ENCODE measurements at regions not wholly inside any gene's neighbourhood (a gene's known extent, or its start where the extent isn't known, plus 50 kb on each side); places are given as distances from the start of the nearest gene placed in this dataset.
"Not testable (repeated sequence)": the region's sequence is repeated elsewhere in the genome, so short reads cannot be mapped to it uniquely, and the experiment has no call there.

GRCh38 chr2:228526687-228527086, 345.2 kb upstream of the SPHKAP start:
- no peaks in the 10 kb centered on the region for H3K36me3 Mint-ChIP-seq (ENCODE audit: insufficient read depth in 2 of 2)
- H3K27ac Mint-ChIP-seq = no peak overlapping the region
- H3K9me3 Mint-ChIP-seq = peaks cover 5 to 10% of the 10 kb centered on the region in 2 donors
- DNase-seq (no peak), ATAC-seq (replicated peaks in 1 of 2) (no peak)
- no peak overlapping the region for H3K4me3 Mint-ChIP-seq
- H3K27me3 Mint-ChIP-seq (ENCODE audit: low read depth) = no peaks in the 10 kb centered on the region
- H3K4me1 Mint-ChIP-seq (ENCODE audit: low read depth) = no peaks in the 10 kb centered on the region

DNA sequence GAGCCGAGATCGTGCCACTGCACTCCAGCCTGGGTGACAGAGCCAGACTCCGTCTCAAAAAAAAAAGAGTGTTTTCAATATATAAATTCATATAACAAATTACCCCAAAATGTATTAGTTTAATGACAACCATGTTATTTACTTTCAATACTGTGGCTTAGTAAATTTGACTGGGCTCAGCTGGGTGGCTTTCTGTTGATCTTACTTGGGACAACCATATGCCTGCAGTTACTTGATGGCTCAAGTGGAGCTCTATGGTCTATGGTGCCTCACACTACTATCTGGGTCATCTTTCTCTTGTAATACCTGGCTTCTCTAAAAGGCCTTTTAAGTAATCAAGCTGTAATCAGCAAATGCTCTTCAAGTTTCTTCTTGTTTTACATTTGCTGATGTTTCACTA, 341.5 kb upstream of the SPHKAP start:
- H3K4me3 Mint-ChIP-seq = no peak overlapping the region
- H3K36me3 Mint-ChIP-seq (ENCODE audit: insufficient read depth in 2 of 2) = no peaks in the 10 kb centered on the region
- H3K9me3 Mint-ChIP-seq = peaks cover 10 to 15% of the 10 kb centered on the region in 2 donors
- H3K27ac Mint-ChIP-seq = no peak overlapping the region
- ATAC-seq (replicated peaks in 1 of 2) (no peak), DNase-seq (no peak)
- no peaks in the 10 kb centered on the region for H3K27me3 Mint-ChIP-seq (ENCODE audit: low read depth)
- H3K4me1 Mint-ChIP-seq (ENCODE audit: low read depth) = no peaks in the 10 kb centered on the region

DNA sequence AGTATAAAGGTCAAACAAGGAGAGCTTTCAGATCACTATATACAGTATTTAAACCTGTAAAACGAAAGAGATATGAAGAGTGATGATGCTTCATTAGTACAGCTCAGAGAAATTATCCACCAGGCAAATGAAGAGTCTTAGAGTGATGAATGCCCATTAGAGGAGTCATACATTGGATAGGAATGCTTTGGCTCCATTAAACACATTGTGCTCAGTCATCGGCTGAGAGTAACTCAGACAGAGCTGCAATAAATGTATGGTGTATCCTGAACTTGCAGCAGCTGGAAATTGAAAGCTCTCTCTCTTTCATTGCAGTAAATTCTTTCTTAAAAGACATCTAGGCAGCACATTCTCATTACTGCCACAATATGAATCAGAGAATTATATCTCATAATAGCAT, 340.8 kb upstream of the SPHKAP start:
- Mint-ChIP-seq H3K4me1 (ENCODE audit: low read depth) (no peaks in the 10 kb centered on the region), H3K4me3 (no peak overlapping the region), H3K27ac (no peak overlapping the region), H3K9me3 (peaks cover 13 to 15% of the 10 kb centered on the region in 2 donors), H3K27me3 (ENCODE audit: low read depth) (no peaks in the 10 kb centered on the region), H3K36me3 (ENCODE audit: insufficient read depth in 2 of 2) (no peaks in the 10 kb centered on the region)
- no peak for ATAC-seq (replicated peaks in 1 of 2)
- no peak for DNase-seq

GRCh38 chr2:228519561-228519960, 338.1 kb upstream of the SPHKAP start:
- H3K27me3 Mint-ChIP-seq (ENCODE audit: low read depth) = no peaks in the 10 kb centered on the region
- DNase-seq = no peak
- H3K4me3 Mint-ChIP-seq = no peak overlapping the region
- no peak overlapping the region for H3K27ac Mint-ChIP-seq
- ATAC-seq (replicated peaks in 1 of 2) = no peak
- H3K36me3 Mint-ChIP-seq (ENCODE audit: insufficient read depth in 2 of 2) = no peaks in the 10 kb centered on the region
- H3K9me3 Mint-ChIP-seq = peaks cover 17 to 18% of the 10 kb centered on the region in 2 donors
- no peaks in the 10 kb centered on the region for H3K4me1 Mint-ChIP-seq (ENCODE audit: low read depth)

- Mint-ChIP-seq H3K36me3 (ENCODE audit: insufficient read depth in 2 of 2) (no peaks in the 10 kb centered on the region), H3K27ac (no peak overlapping the region), H3K4me1 (ENCODE audit: low read depth) (no peaks in the 10 kb centered on the region)
These were observed 334.5 kb upstream of the SPHKAP start for GRCh38 chr2:228516019-228516418.

DNA sequence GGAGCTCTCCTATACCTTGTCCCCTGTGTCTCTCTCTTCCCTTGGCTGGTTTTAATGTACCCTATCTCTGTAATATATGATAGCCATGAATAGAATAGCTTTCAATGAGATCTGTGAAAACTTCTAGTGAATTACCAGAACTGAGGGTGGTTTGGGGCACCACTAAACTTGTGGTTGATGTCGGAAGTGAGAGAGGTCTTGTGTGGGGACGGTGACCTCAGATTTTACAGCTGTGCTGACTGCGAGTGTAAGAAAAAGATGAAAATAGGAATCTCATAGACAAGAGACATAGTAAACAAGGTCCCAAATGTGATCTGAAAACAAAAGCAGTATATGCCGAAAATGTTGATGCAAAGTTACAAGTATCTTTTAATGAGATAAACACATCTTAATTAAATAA, 332.0 kb upstream of the SPHKAP start:
- not testable (repeated sequence) for H3K27me3 Mint-ChIP-seq (ENCODE audit: low read depth); H3K36me3 Mint-ChIP-seq (ENCODE audit: insufficient read depth in 2 of 2); ATAC-seq (replicated peaks in 1 of 2); H3K4me3 Mint-ChIP-seq; DNase-seq; H3K4me1 Mint-ChIP-seq (ENCODE audit: low read depth); H3K9me3 Mint-ChIP-seq; H3K27ac Mint-ChIP-seq

More at GRCh38 chr2:228516019-228516418, 334.5 kb upstream of the SPHKAP start:
- Mint-ChIP-seq H3K9me3 (peaks cover 11 to 14% of the 10 kb centered on the region in 2 donors), H3K27me3 (ENCODE audit: low read depth) (no peaks in the 10 kb centered on the region), H3K4me3 (no peak overlapping the region)
- DNase-seq (no peak), ATAC-seq (replicated peaks in 1 of 2) (no peak)

GRCh38 chr2:228509021-228509420, 327.5 kb upstream of the SPHKAP start:
- no peak overlapping the region for H3K27ac Mint-ChIP-seq
- no peaks in the 10 kb centered on the region for H3K36me3 Mint-ChIP-seq (ENCODE audit: insufficient read depth in 2 of 2)
- H3K9me3 Mint-ChIP-seq = peaks cover 4 to 10% of the 10 kb centered on the region in 2 donors
- ATAC-seq (replicated peaks in 1 of 2) (no peak), DNase-seq (no peak)
- no peak overlapping the region for H3K4me3 Mint-ChIP-seq
- H3K27me3 Mint-ChIP-seq (ENCODE audit: low read depth) = no peaks in the 10 kb centered on the region
- no peaks in the 10 kb centered on the region for H3K4me1 Mint-ChIP-seq (ENCODE audit: low read depth)

DNA sequence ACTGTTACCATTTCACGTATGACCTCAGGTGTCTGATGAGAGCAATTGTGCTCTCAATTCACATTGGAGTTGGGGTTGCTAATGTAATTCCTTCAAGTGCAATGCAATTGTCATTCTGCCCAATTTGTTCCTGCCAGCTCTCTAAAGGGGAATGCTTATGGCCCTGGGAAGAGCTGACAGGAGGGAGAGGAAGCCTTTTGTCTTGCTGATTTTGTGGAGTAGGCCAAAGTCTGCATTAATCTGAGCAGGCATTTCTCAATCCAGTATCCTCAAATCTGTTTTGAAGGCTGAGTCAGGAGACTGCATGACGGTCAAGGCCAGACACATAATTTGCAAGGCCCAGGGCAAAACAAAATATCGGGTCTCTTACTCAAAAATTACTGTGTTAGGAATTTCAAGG, 326.4 kb upstream of the SPHKAP start:
- Mint-ChIP-seq H3K27ac (no peak overlapping the region), H3K4me3 (no peak overlapping the region), H3K4me1 (ENCODE audit: low read depth) (no peaks in the 10 kb centered on the region), H3K9me3 (peaks cover 6 to 10% of the 10 kb centered on the region in 2 donors), H3K27me3 (ENCODE audit: low read depth) (no peaks in the 10 kb centered on the region), H3K36me3 (ENCODE audit: insufficient read depth in 2 of 2) (no peaks in the 10 kb centered on the region)
- DNase-seq (no peak), ATAC-seq (replicated peaks in 1 of 2) (no peak)

GRCh38 chr2:228507231-228507824, 325.8 kb upstream of the SPHKAP start:
- Mint-ChIP-seq H3K27me3 (ENCODE audit: low read depth) (no peaks in the 10 kb centered on the region), H3K4me1 (ENCODE audit: low read depth) (no peaks in the 10 kb centered on the region), H3K27ac (no peak overlapping the region), H3K4me3 (no peak overlapping the region), H3K9me3 (peaks cover 6 to 10% of the 10 kb centered on the region in 2 donors), H3K36me3 (ENCODE audit: insufficient read depth in 2 of 2) (no peaks in the 10 kb centered on the region)
- DNase-seq (no peak), ATAC-seq (replicated peaks in 1 of 2) (no peak)

DNA sequence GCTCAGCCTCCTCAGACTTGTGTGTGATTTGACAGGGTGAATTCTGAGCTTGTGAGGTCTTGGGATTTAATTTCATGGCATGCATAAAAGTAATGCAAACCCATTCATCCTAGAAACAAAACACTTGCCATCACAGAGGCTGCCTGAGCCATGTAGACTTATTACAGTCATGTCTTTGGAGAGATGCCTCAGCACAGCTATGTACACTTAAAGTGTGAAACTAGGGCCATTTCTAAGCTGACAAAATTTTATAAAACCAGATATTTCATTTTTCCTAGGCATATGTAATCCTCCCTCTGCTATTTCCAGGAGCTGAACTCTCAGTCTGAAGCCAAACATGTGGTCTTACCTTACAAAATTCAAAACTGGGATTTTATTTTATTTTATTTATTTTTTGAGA, 322.2 kb upstream of the SPHKAP start:
- ATAC-seq (replicated peaks in 1 of 2) (no peak), DNase-seq (no peak)
- Mint-ChIP-seq H3K27me3 (ENCODE audit: low read depth) (no peaks in the 10 kb centered on the region), H3K27ac (no peak overlapping the region), H3K4me1 (ENCODE audit: low read depth) (no peaks in the 10 kb centered on the region), H3K36me3 (ENCODE audit: insufficient read depth in 2 of 2) (no peaks in the 10 kb centered on the region), H3K4me3 (no peak overlapping the region), H3K9me3 (peaks cover 10% of the 10 kb centered on the region in 2 donors)

DNA sequence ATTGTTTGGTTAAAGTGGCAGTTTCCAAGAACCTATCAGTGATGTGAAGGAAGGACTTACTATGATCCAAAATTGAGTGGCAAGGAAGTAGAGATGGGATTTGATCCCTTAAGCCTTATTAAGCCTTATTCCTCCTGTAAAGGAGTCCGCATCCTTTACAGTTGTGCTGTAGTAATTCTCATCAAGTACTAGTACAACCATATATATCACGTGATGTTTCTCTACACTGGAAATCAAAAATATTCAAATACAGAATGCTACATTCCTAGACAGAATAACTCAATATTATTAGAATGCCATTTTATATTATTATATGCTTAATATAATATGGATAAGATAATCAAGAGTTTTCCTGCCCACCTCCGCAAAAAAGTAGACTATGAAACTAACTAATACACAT, 312.4 kb upstream of the SPHKAP start:
- Mint-ChIP-seq H3K4me3 (no peak overlapping the region), H3K27me3 (ENCODE audit: low read depth) (no peaks in the 10 kb centered on the region), H3K9me3 (peaks cover 4 to 10% of the 10 kb centered on the region in 2 donors), H3K36me3 (ENCODE audit: insufficient read depth in 2 of 2) (peaks cover 0 to 1% of the 10 kb centered on the region in 2 donors), H3K4me1 (ENCODE audit: low read depth) (no peaks in the 10 kb centered on the region), H3K27ac (no peak overlapping the region)
- ATAC-seq (replicated peaks in 1 of 2) = no peak
- DNase-seq = no peak

GRCh38 chr2:228479014-228479413, 297.5 kb upstream of the SPHKAP start:
- no peak for DNase-seq
- Mint-ChIP-seq H3K27me3 (ENCODE audit: low read depth) (no peaks in the 10 kb centered on the region), H3K4me3 (no peak overlapping the region), H3K9me3 (peaks cover 0 to 8% of the 10 kb centered on the region in 2 donors), H3K27ac (no peak overlapping the region), H3K36me3 (ENCODE audit: insufficient read depth in 2 of 2) (no peaks in the 10 kb centered on the region), H3K4me1 (ENCODE audit: low read depth) (no peaks in the 10 kb centered on the region)
- ATAC-seq (replicated peaks in 1 of 2) = no peak

GRCh38 chr2:228474466-228474865, 293.0 kb upstream of the SPHKAP start:
- Mint-ChIP-seq H3K36me3 (ENCODE audit: insufficient read depth in 2 of 2) (peaks cover 0 to 1% of the 10 kb centered on the region in 2 donors), H3K9me3 (peaks cover 7% of the 10 kb centered on the region in 2 donors), H3K4me1 (ENCODE audit: low read depth) (no peaks in the 10 kb centered on the region), H3K27ac (no peak overlapping the region), H3K4me3 (no peak overlapping the region), H3K27me3 (ENCODE audit: low read depth) (no peaks in the 10 kb centered on the region)
- DNase-seq (no peak), ATAC-seq (replicated peaks in 1 of 2) (no peak)

DNA sequence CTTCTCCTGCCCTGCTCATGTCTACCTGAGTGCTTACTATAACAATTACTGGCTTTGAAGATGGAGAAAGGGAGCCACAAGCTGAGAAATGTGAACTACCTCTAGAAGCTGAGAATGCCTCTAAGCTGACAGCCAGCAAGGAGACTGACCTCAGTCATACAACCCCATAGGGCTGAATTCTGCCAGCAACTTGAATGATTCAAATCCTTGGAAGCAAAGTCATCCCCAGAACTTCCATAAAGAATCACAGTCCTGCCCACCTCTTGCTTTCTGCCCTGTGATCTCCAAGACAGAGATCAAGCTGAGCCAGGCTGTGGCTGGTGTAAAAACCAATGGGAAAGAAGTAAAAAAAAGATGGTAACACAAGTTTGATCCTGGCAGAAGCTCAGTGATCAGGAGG, 288.2 kb upstream of the SPHKAP start:
- Mint-ChIP-seq H3K4me3 (no peak overlapping the region), H3K4me1 (ENCODE audit: low read depth) (no peaks in the 10 kb centered on the region), H3K27me3 (ENCODE audit: low read depth) (no peaks in the 10 kb centered on the region), H3K36me3 (ENCODE audit: insufficient read depth in 2 of 2) (peaks cover 0 to 1% of the 10 kb centered on the region in 2 donors), H3K27ac (no peak overlapping the region), H3K9me3 (peaks cover 9 to 11% of the 10 kb centered on the region in 2 donors)
- ATAC-seq (replicated peaks in 1 of 2) = no peak
- no peak for DNase-seq
